B cell (primary cell): ENCODE measurements at regions not wholly inside any gene's neighbourhood (a gene's known extent, or its start where the extent isn't known, plus 50 kb on each side); places are given as distances from the start of the nearest gene placed in this dataset.

Source experiments
- ATAC-seq: fragments of 200-7000 bp; cut with Tn5 transposase; one replicate; pipeline ENCODE4 v1.10.0; 2021; ENCODE audit warnings: low read depth, mild to moderate bottlenecking, moderate number of reproducible peaks, moderate library complexity
- CTCF ChIA-PET: fragments of 350-600 bp; sonication (Branson Sonifier 250); formaldehyde crosslinking; loops from one replicate; lab custom pipeline; 2021; ENCODE audit warnings: antibody characterized with exemption, inconsistent platforms; lab: Charles Lee
- POLR2A ChIA-PET: fragments of 350-600 bp; sonication (Branson Sonifier 250); formaldehyde crosslinking; loops from one replicate; lab custom pipeline; 2021; ENCODE audit warnings: antibody characterized with exemption; lab: Charles Lee
- DNase-seq: peaks from one replicate; pipeline ENCODE4 v3.0.0; 2013
- H2AFZ ChIP-seq: 2 replicates; pipeline ENCODE4 v1.6.1; 2012; ENCODE audit warnings: mild to moderate bottlenecking, low read depth, low read length; ENCODE audit not compliant: insufficient read depth, poor library complexity, severe bottlenecking
- H3K27ac ChIP-seq, 2 donors: 1 replicate in 1 of 2; 2 replicates in 1 of 2; pipeline ENCODE4 v1.5.1; 2012 to 2013; ENCODE audit warnings: low read length in 2 of 2, mild to moderate bottlenecking in 2 of 2, moderate library complexity in 1 of 2
- H3K27me3 ChIP-seq, 4 experiments: fragments of 200-600 bp in 1 of 4; sonication (generic) in 1 of 4; replicated peaks in 1 of 4; 1 replicate in 2 of 4; 2 replicates in 2 of 4; pipeline versions ENCODE4 v1.6.1 to v1.7.0; 2013 to 2016; ENCODE audit warnings: low read length in 3 of 4, mild to moderate bottlenecking in 2 of 4, mixed read lengths in 1 of 4, moderate library complexity in 1 of 4; ENCODE audit not compliant: insufficient read depth in 4 of 4, control insufficient read depth in 3 of 4; ENCODE audit errors: control extremely low read depth in 1 of 4
- H3K36me3 ChIP-seq, 2 experiments: replicated peaks in 1 of 2; 1 replicate in 1 of 2; 2 replicates in 1 of 2; pipeline versions ENCODE4 v1.6.1 to v1.7.1; 2013; ENCODE audit warnings: low read length in 1 of 2; ENCODE audit not compliant: insufficient read depth in 2 of 2, control insufficient read depth in 1 of 2; ENCODE audit errors: control extremely low read depth in 1 of 2, extremely low read depth in 1 of 2
- H3K4me1 ChIP-seq, 2 donors: fragments of 200-600 bp in 1 of 2; sonication (generic) in 1 of 2; 1 replicate in 1 of 2; 2 replicates in 1 of 2; pipeline versions ENCODE4 v1.5.1 to v1.6.1; 2013 to 2017; ENCODE audit warnings: low read length in 2 of 2; ENCODE audit not compliant: control insufficient read depth in 2 of 2, insufficient read depth in 2 of 2
- H3K4me2 ChIP-seq: replicated peaks from 2 replicates; pipeline ENCODE3; 2012; ENCODE audit warnings: mild to moderate bottlenecking, low read depth, low read length; ENCODE audit not compliant: poor library complexity, severe bottlenecking
- H3K4me3 ChIP-seq, 5 experiments: fragments of 200-600 bp in 1 of 5; sonication (generic) in 1 of 5; 1 replicate in 3 of 5; 2 replicates in 2 of 5; pipeline versions ENCODE4 v1.5.1 to v1.7.0; 2011 to 2016; ENCODE audit warnings: low read length in 4 of 5, mild to moderate bottlenecking in 4 of 5, low read depth in 2 of 5, control low read depth in 1 of 5, moderate library complexity in 1 of 5; ENCODE audit not compliant: insufficient read depth in 1 of 5; ENCODE audit errors: control extremely low read depth in 1 of 5, extremely low read depth in 1 of 5
- H3K79me2 ChIP-seq: fragments of 200-600 bp; sonication (generic); one replicate; pipeline ENCODE4 v1.6.0; 2016; ENCODE audit warnings: low read length; ENCODE audit not compliant: control insufficient read depth, insufficient read depth
- H3K9ac ChIP-seq: fragments of 200-600 bp; sonication (generic); 2 replicates; pipeline ENCODE4 v1.6.1; 2017; ENCODE audit warnings: mild to moderate bottlenecking, low read length, moderate library complexity
- H3K9me3 ChIP-seq, 3 donors: one replicate each; pipeline versions ENCODE4 v1.6.1 to v1.7.1; 2013; ENCODE audit warnings: low read length in 2 of 3; ENCODE audit not compliant: control insufficient read depth in 2 of 3, insufficient read depth in 1 of 3; ENCODE audit errors: control extremely low read depth in 1 of 3
- H4K20me1 ChIP-seq: 2 replicates; pipeline ENCODE4 v1.6.0; 2012; ENCODE audit warnings: mild to moderate bottlenecking, low read length; ENCODE audit not compliant: insufficient read depth, control insufficient read depth, poor library complexity, severe bottlenecking
- H3K27ac Mint-ChIP-seq: one replicate; pipeline ENCODE4 v1.8.0; 2021; ENCODE audit warnings: mixed read lengths
- H3K27me3 Mint-ChIP-seq: one replicate; pipeline ENCODE4 v1.8.0; 2021; ENCODE audit warnings: mixed read lengths
- H3K4me1 Mint-ChIP-seq: one replicate; pipeline ENCODE4 v1.8.0; 2021; ENCODE audit warnings: mixed read lengths
- H3K4me3 Mint-ChIP-seq: one replicate; pipeline ENCODE4 v1.8.0; 2021; ENCODE audit warnings: mixed read lengths
- H3K9me3 Mint-ChIP-seq: one replicate; pipeline ENCODE4 v1.8.0; 2022; ENCODE audit warnings: mixed read lengths; ENCODE audit not compliant: insufficient read depth
- CTCF ChIP-seq: fragments of 200-600 bp; IDR thresholded peaks from one replicate; pipeline ENCODE4 v1.8.0; 2022; ENCODE audit warnings: antibody characterized with exemption, mild to moderate bottlenecking
- EZH2 ChIP-seq: IDR thresholded peaks from 2 replicates; pipeline ENCODE4 v1.6.1; 2012; ENCODE audit warnings: borderline replicate concordance, low read depth, mild to moderate bottlenecking, moderate library complexity, low read length; ENCODE audit not compliant: insufficient read depth, poor library complexity, severe bottlenecking
- whole genome bisulfite sequencing: methylation state at CpG from one replicate; pipeline ENCODE4 v1.1.5; 2013; ENCODE audit warnings: missing lambda C conversion rate; ENCODE audit not compliant: insufficient coverage; 5-methylcytosine and 5-hydroxymethylcytosine counted together
- intact Hi-C: fragments of 100-400 bp; cut with micrococcal nuclease; formaldehyde crosslinking; loops from one replicate; pipeline ENCODE4 v1.10.0; 2022

GRCh38 chr14:30456296-30456695 lies 102.7 kb upstream of the G2E3 start:
- Histone ChIP-seq H3K9me3 (no peaks in the 10 kb centered on the region), H4K20me1 (no peaks in the 10 kb centered on the region), H3K4me2 (no peak overlapping the region), H3K9ac (no peak overlapping the region), H2AFZ (no peak overlapping the region), H3K79me2 (no peaks in the 10 kb centered on the region), H3K4me1 (no peaks in the 10 kb centered on the region), H3K27ac (no peak overlapping the region), H3K4me3 (no peak overlapping the region), H3K36me3 (no peaks in the 10 kb centered on the region), H3K27me3 (no peaks in the 10 kb centered on the region)
- POLR2A ChIA-PET, result no interaction called here
- Mint-ChIP-seq H3K9me3 (no peaks in the 10 kb centered on the region), H3K27me3 (peaks cover 3% of the 10 kb centered on the region), H3K4me3 (no peak overlapping the region), H3K4me1 (no peaks in the 10 kb centered on the region), H3K27ac (no peak overlapping the region)
- no peak for ATAC-seq
- CTCF ChIA-PET, result no interaction called here
- WGBS, result no CpG with 5 or more reads among the region's 2 CpGs
- no peak for TF ChIP-seq CTCF
- TF ChIP-seq EZH2, result no peak
- no peak for DNase-seq
- intact Hi-C loops, result no loop called here

GRCh38 chr14:30462358-30462757 lies 96.6 kb upstream of the G2E3 start:
- Mint-ChIP-seq H3K4me3 (no peak overlapping the region), H3K9me3 (no peaks in the 10 kb centered on the region), H3K4me1 (no peaks in the 10 kb centered on the region), H3K27me3 (peaks cover 27% of the 10 kb centered on the region), H3K27ac (no peak overlapping the region)
- H2AFZ ChIP-seq, result no peak overlapping the region
- no peaks in the 10 kb centered on the region for H3K9me3 ChIP-seq
- no peak for ATAC-seq
- no peaks in the 10 kb centered on the region for H3K79me2 ChIP-seq
- no peak overlapping the region for H3K27ac ChIP-seq
- no peak overlapping the region for H3K9ac ChIP-seq
- ChIA-PET CTCF (no interaction called here), POLR2A (no interaction called here)
- no peaks in the 10 kb centered on the region for H3K27me3 ChIP-seq
- no peak overlapping the region for H3K4me2 ChIP-seq
- H3K4me1 ChIP-seq, result no peaks in the 10 kb centered on the region
- intact Hi-C loops, result no loop called here
- H4K20me1 ChIP-seq, result no peaks in the 10 kb centered on the region
- H3K4me3 ChIP-seq, result no peak overlapping the region
- DNase-seq, result no peak
- TF ChIP-seq EZH2 (no peak), CTCF (no peak)
- no peaks in the 10 kb centered on the region for H3K36me3 ChIP-seq
- WGBS, result no CpG with 5 or more reads among the region's 3 CpGs
